ENCODE measurements at regions not wholly inside any gene's neighbourhood (a gene's known extent, or its start where the extent isn't known, plus 50 kb on each side); places are given as distances from the start of the nearest gene placed in this dataset.

- H4K20me1 ChIP-seq (ENCODE audit: control insufficient read depth, extremely low read depth, insufficient read depth, low read length): no peaks in the 10 kb centered on the region
- dilution Hi-C loops (cut with MboI; ENCODE audit: extremely low pct_ligation_motif_present, low sequenced_read_pairs): no loop called here
- H3K9me1 ChIP-seq (ENCODE audit: control insufficient read depth, extremely low read depth, insufficient read depth, low read length): no peaks in the 10 kb centered on the region
- H3K9me3 ChIP-seq (ENCODE audit: control insufficient read depth, low read depth, low read length): no peaks in the 10 kb centered on the region
- no peak overlapping the region for H3K4me3 ChIP-seq (ENCODE audit: control insufficient read depth in 2 of 3, extremely low read depth in 1 of 3, insufficient read depth in 2 of 3, low read depth in 1 of 3, low read length in 3 of 3)
- no peak for TF ChIP-seq EZH2 (IDR thresholded peaks at IDR 0.05; ENCODE audit: low read length)
- no peak for TF ChIP-seq CTCF (optimal IDR thresholded peaks at IDR 0.05 in 1 of 3, IDR thresholded peaks at IDR 0.05 in 1 of 3, conservative IDR thresholded peaks at IDR 0.05 in 1 of 3; ENCODE audit: extremely low read depth in 1 of 3, insufficient read depth in 2 of 3, low read length in 3 of 3)
- no peaks in the 10 kb centered on the region for H3K36me3 ChIP-seq (ENCODE audit: control insufficient read depth in 2 of 2, extremely low read depth in 1 of 2, insufficient read depth in 2 of 2, low read length in 2 of 2)
- H3K4me2 ChIP-seq (ENCODE audit: control insufficient read depth, extremely low read depth, insufficient read depth, low read depth, low read length): no peak overlapping the region
- H3K27ac ChIP-seq (ENCODE audit: control insufficient read depth, insufficient read depth, low read length): no peak overlapping the region
- FAIRE-seq (no peak), DNase-seq (ENCODE audit: low read depth, low spot score) (no peak)
- H3K79me2 ChIP-seq (ENCODE audit: control insufficient read depth, insufficient read depth, low read length): no peaks in the 10 kb centered on the region
- no peak overlapping the region for H2AFZ ChIP-seq (ENCODE audit: control insufficient read depth, low read length)
- H3K9ac ChIP-seq (ENCODE audit: control insufficient read depth, extremely low read depth, insufficient read depth, low read length): no peak overlapping the region
- no peaks in the 10 kb centered on the region for H3K27me3 ChIP-seq (ENCODE audit: control insufficient read depth, extremely low read depth, insufficient read depth, low read length)
- H3K4me1 ChIP-seq (ENCODE audit: control insufficient read depth, extremely low read depth, insufficient read depth, low read length): no peaks in the 10 kb centered on the region
These were observed 208.6 kb downstream of the CXCL12 start for GRCh38 chr10:44176311-44176710.

GRCh38 chr10:44173608-44173894 is 211.3 kb downstream of the CXCL12 start:
- H3K4me2 ChIP-seq (ENCODE audit: control insufficient read depth, extremely low read depth, insufficient read depth, low read depth, low read length): no peak overlapping the region
- no peaks in the 10 kb centered on the region for H3K27me3 ChIP-seq (ENCODE audit: control insufficient read depth, extremely low read depth, insufficient read depth, low read length)
- H3K4me1 ChIP-seq (ENCODE audit: control insufficient read depth, extremely low read depth, insufficient read depth, low read length): no peaks in the 10 kb centered on the region
- no peaks in the 10 kb centered on the region for H3K9me3 ChIP-seq (ENCODE audit: control insufficient read depth, low read depth, low read length)
- FAIRE-seq (no peak), DNase-seq (ENCODE audit: low read depth, low spot score) (no peak)
- no peaks in the 10 kb centered on the region for H3K36me3 ChIP-seq (ENCODE audit: control insufficient read depth in 2 of 2, extremely low read depth in 1 of 2, insufficient read depth in 2 of 2, low read length in 2 of 2)
- no peaks in the 10 kb centered on the region for H4K20me1 ChIP-seq (ENCODE audit: control insufficient read depth, extremely low read depth, insufficient read depth, low read length)
- H3K9ac ChIP-seq (ENCODE audit: control insufficient read depth, extremely low read depth, insufficient read depth, low read length): no peak overlapping the region
- H3K9me1 ChIP-seq (ENCODE audit: control insufficient read depth, extremely low read depth, insufficient read depth, low read length): no peaks in the 10 kb centered on the region
- dilution Hi-C loops (cut with MboI; ENCODE audit: extremely low pct_ligation_motif_present, low sequenced_read_pairs): no loop called here
- no peak overlapping the region for H2AFZ ChIP-seq (ENCODE audit: control insufficient read depth, low read length)
- no peak overlapping the region for H3K4me3 ChIP-seq (ENCODE audit: control insufficient read depth in 2 of 3, extremely low read depth in 1 of 3, insufficient read depth in 2 of 3, low read depth in 1 of 3, low read length in 3 of 3)
- TF ChIP-seq EZH2 (IDR thresholded peaks at IDR 0.05; ENCODE audit: low read length) (no peak), CTCF (optimal IDR thresholded peaks at IDR 0.05 in 1 of 3, IDR thresholded peaks at IDR 0.05 in 1 of 3, conservative IDR thresholded peaks at IDR 0.05 in 1 of 3; ENCODE audit: extremely low read depth in 1 of 3, insufficient read depth in 2 of 3, low read length in 3 of 3) (no peak)
- H3K27ac ChIP-seq (ENCODE audit: control insufficient read depth, insufficient read depth, low read length): no peak overlapping the region
- no peaks in the 10 kb centered on the region for H3K79me2 ChIP-seq (ENCODE audit: control insufficient read depth, insufficient read depth, low read length)
